NB4 (cell line): ENCODE measurements at regions not wholly inside any gene's neighbourhood (a gene's known extent, or its start where the extent isn't known, plus 50 kb on each side); places are given as distances from the start of the nearest gene placed in this dataset.

Experiments
- DNase-seq: peaks from one replicate; pipeline ENCODE4 v3.0.0; 2010; ENCODE audit warnings: low read depth
- H3K4me3 ChIP-seq: one replicate; pipeline ENCODE4 v1.5.1; 2011; ENCODE audit warnings: mild to moderate bottlenecking, low read depth, low read length, moderate library complexity
- MYC ChIP-seq: IDR thresholded peaks from 2 replicates; pipeline ENCODE4 v1.6.1; 2011; ENCODE audit warnings: low read depth, low read length
- POLR2A ChIP-seq: IDR thresholded peaks from 2 replicates; pipeline ENCODE4 v1.6.1; 2011; ENCODE audit warnings: mild to moderate bottlenecking; ENCODE audit not compliant: insufficient read length; ENCODE audit errors: extremely low read depth
- TF ChIP-seq, protein P1 (sequence below): IDR thresholded peaks from 2 replicates; pipeline ENCODE4 v1.6.1; 2011; ENCODE audit warnings: low read depth, low read length
- TF ChIP-seq, protein P2 (sequence below): IDR thresholded peaks from one replicate; pipeline ENCODE4 v1.5.1; 2012; ENCODE audit warnings: low read depth, low read length

DNA sequence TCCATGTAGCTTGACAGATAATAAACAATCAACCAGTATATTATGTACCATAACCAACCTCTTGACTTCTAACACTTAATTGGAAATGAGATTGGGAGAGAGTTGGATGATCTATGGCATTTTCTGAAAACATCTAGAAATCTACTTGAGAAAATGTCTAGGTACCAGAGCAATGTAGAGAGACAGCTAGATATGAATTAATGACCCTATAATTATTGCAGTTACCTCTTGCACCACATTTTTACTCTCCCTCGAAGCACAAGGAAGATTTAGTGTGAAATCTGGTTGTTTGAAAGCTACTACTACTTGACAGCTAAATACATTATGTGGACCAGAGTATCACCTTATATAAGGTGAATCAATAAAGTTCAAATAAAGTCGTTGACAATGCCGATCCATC lies 1534.4 kb upstream of the IGFBP7 start:
- no peak for TF ChIP-seq MYC
- TF ChIP-seq, protein P1, sequence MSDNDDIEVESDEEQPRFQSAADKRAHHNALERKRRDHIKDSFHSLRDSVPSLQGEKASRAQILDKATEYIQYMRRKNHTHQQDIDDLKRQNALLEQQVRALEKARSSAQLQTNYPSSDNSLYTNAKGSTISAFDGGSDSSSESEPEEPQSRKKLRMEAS, result no peak
- no peak for TF ChIP-seq POLR2A
- TF ChIP-seq, protein P2, sequence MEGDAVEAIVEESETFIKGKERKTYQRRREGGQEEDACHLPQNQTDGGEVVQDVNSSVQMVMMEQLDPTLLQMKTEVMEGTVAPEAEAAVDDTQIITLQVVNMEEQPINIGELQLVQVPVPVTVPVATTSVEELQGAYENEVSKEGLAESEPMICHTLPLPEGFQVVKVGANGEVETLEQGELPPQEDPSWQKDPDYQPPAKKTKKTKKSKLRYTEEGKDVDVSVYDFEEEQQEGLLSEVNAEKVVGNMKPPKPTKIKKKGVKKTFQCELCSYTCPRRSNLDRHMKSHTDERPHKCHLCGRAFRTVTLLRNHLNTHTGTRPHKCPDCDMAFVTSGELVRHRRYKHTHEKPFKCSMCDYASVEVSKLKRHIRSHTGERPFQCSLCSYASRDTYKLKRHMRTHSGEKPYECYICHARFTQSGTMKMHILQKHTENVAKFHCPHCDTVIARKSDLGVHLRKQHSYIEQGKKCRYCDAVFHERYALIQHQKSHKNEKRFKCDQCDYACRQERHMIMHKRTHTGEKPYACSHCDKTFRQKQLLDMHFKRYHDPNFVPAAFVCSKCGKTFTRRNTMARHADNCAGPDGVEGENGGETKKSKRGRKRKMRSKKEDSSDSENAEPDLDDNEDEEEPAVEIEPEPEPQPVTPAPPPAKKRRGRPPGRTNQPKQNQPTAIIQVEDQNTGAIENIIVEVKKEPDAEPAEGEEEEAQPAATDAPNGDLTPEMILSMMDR, result no peak
- H3K4me3 ChIP-seq, result no peak overlapping the region
- DNase-seq, result no peak

DNA sequence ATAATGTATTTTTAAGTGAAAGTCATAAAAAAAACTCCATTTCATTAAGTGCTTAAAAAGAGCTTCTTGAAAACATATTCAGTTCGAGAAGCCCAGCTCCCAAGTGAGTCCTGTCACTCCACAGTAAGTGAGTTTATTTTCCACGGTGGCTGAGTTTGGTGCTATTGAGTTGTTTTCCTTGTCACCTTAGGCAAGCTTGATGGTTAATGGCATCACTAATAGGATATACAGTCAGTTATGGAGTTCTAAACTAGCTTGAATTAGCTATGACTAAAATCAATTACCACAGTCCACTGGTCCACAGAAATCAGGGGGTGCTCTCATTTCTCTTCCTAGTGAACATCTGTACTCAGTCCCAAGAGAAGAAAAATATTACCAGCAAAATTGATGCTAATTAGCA lies 1526.2 kb upstream of the IGFBP7 start:
- H3K4me3 ChIP-seq, result no peak overlapping the region
- TF ChIP-seq MYC, result no peak
- DNase-seq, result no peak

DNA sequence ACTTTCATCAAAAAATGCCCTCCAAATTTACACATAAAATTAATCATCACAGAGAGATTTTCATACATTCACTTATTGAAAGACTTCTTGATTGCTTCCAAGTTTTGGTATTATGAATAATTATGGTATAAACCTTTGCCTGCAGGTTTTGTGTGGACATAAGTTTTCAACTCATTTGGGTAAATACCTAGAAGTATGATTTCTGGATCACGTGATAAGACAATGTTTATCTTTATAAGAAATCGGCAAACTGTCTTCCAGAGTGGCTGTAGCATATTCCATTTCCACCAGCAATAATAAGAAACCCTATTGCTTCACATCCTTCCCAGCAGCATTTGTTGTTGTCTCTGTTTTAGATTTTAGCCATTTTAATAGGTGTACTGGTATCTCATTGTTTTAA lies 1507.0 kb upstream of the IGFBP7 start:
- TF ChIP-seq, protein P2, result no peak
- TF ChIP-seq, protein P1, result no peak
- TF ChIP-seq POLR2A (no peak), MYC (no peak)
- no peak overlapping the region for H3K4me3 ChIP-seq
- no peak for DNase-seq

DNA sequence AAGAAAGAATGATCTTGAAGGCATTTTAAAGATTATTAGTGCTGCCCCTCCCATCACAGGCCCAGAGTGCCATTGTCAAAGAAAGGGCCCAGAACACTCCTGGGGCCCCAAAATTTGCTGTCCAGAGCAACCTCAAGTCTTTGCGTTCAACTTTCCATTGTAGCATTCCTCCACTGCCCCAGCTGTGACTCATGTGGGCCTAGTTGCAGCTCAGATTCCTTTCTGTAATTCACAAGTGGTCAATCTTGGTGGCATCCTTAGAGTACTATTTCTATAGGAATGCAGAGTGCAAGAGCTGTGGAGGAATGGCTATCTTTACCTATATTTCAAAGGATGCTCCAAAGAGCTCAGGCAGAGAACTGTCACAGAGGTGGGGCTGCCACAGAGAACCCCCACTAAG lies 1500.8 kb upstream of the IGFBP7 start:
- no peak overlapping the region for H3K4me3 ChIP-seq
- no peak for DNase-seq
- TF ChIP-seq POLR2A, result no peak
- TF ChIP-seq MYC, result no peak
- TF ChIP-seq, protein P1, result no peak
- TF ChIP-seq, protein P2, result no peak

DNA sequence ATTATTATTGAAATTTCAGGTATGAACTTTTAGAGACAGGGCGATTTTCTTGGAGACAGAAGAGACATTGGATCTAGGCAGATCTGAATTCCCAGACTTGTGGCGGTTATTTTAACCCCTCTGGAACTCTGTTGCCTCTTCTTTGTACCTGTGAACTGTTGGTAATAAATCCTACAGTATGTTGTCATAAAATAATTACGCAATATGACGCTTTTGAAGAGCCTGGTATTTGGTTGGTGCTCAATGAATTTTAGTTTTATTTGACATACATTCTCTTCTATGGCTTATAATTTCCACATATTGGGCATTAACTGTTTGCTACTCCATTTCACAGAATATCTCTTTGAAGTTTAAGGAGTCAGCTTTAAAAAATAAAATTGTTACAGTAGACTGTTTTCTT lies 1496.1 kb upstream of the IGFBP7 start:
- no peak for TF ChIP-seq MYC
- TF ChIP-seq, protein P1, result no peak
- TF ChIP-seq POLR2A, result no peak
- TF ChIP-seq, protein P2, result no peak
- DNase-seq, result no peak
- no peak overlapping the region for H3K4me3 ChIP-seq

DNA sequence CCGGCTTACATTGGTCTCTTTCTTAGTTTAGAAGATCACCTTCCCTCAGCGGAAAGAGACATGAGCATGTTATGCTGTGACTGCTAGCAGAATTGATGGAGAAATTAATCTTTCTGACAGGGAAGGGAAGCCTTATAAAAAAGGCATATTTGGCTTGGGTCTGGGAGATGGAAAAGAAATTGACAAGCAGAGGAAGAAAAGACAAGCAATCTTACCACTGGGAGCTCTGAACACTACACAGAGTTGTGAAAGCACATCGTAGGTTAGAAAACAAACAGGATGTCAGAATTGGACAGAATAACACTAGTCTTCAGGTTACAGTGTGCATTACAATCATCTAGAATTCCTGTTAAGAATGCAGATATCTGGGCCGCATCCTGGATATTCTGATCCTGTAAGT lies 1493.8 kb upstream of the IGFBP7 start:
- H3K4me3 ChIP-seq, result no peak overlapping the region
- TF ChIP-seq, protein P2, result no peak
- TF ChIP-seq POLR2A, result no peak
- TF ChIP-seq, protein P1, result no peak
- no peak for TF ChIP-seq MYC

More for the DNA sequence above, 1493.8 kb upstream of the IGFBP7 start:
- DNase-seq, result no peak
